GM19372 (cell line): ENCODE measurements at regions not wholly inside any gene's neighbourhood (a gene's known extent, or its start where the extent isn't known, plus 50 kb on each side); places are given as distances from the start of the nearest gene placed in this dataset.

Source experiments
- ATAC-seq: cut with Tn5 transposase; IDR thresholded peaks from one replicate; pipeline ENCODE4 v1.9.1; 2021; ENCODE audit warnings: mild to moderate bottlenecking, low read depth, moderate library complexity; ENCODE audit not compliant: unreplicated experiment

DNA sequence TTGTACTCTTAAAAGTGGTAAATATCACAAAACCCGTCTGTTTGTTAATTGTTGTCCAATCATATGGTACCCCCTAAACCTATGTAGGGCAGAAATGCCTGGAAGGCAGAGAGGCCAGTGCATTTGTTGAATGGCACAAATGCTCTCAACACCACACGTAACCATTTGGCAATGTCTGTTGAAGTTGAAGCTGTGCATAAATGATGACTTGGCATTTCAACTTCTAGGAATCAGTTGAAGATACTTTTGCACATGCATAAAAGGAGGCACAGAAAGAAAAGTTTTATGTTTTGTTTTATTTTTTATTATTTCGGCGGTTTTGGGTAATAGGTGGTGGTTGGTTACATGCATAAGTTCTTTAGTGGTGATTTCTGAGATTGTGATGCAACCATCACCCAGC, 246.6 kb downstream of the TAF11L14 start:
- no peak for ATAC-seq

DNA sequence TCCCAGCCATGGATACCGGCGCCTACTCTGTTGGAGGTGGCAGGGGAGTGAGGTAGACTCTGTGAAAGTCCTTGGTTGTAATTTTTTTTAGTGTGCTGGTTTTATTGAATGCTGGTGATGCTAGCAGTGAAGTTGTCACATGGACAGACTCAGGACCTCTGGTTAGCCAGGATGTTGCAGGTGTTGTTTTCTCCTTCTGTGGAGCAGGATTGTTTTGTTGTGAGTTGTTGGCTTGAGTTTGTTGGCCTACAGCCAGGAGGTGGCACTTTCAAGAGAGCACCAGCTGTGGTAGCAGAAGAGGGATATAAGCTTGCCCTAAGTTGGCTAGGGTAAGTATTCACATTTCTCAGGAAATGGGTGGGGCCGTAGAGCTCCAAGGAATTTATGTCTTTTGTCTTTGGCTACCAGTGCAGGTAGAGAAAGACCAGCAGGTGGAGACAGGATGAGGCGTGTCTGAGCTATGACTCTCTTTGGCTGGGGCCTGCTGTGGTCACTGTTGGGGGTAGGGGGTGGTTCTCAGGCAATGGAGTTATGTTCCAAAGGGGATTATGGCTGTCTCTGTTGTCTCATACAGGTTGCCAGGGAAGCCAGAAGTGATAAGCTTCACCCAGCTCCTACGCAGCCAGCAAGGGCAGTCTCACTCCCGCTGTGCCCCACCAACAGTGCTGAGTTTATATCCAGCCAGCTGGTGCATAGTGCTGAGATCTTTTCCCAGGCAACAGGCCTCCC, 248.7 kb downstream of the TAF11L14 start:
- no peak for ATAC-seq

DNA sequence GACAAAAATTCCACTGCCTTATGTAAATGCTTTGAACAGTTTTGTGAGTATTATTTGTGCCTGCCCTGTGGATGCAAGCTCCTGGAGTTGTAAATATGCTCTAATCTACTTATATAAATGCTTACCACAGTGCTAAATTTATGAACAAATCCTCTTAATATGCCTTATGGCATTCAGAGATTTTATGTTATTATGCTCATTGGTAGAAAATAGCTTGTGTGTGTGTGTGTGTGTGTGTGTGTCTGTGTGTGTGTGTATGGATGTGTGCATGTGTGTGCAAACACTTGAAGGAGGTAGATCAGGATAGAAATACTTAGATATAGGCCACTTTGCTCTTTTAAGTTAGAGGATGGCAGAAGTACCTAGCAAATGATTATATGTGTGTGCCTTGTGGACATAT, 253.9 kb downstream of the TAF11L14 start:
- ATAC-seq: no peak

DNA sequence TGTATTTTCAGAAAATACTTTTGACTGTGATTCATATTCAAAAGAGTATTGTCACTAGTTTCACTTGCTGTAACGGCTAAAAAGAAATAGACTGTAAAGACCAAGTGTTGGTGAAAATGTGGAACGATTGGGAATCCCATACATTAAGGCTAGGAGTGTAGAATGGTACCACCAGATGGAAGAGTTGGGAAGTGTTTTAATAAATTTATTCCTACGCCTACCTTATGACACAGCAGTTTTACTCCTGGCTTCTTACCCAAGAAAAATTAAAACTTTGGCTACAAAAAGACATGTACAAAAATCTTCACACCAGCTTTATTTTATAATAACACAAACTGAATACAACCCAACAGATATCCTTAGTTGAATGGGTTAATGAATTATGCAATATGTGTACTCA, 256.2 kb downstream of the TAF11L14 start:
- ATAC-seq: no peak

DNA sequence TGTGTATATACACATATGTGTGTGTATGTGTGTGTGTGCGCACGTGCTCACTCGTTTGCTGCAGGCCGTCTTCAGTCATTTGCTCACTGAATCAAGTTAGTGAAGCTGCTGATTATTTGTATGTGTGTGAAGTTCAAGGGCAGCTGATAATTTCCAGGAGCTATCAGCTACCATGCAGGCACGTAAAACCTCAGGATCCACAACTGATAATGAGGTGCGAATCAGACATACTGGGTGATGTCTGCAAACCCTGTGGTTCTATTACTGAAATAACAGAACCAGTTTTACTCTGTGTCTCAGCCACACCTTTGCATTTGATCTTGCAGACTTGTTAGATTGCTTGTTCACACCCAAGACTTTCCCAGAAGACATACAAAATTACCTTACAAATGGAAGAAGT, 257.6 kb downstream of the TAF11L14 start:
- ATAC-seq: no peak

- ATAC-seq: no peak
Observed at GRCh38 chr5:17893026-17893635, 258.9 kb downstream of the TAF11L14 start.

- ATAC-seq: no peak
Observed at GRCh38 chr5:17895288-17896033, 261.2 kb downstream of the TAF11L14 start.

GRCh38 chr5:17896605-17897004, 262.3 kb downstream of the TAF11L14 start:
- ATAC-seq: no peak

GRCh38 chr5:17897776-17898175, 263.5 kb downstream of the TAF11L14 start:
- ATAC-seq: no peak

GRCh38 chr5:17898766-17899165, 264.5 kb downstream of the TAF11L14 start:
- no peak for ATAC-seq

- no peak for ATAC-seq
Observed at GRCh38 chr5:17907094-17907493, 272.8 kb downstream of the TAF11L14 start.

DNA sequence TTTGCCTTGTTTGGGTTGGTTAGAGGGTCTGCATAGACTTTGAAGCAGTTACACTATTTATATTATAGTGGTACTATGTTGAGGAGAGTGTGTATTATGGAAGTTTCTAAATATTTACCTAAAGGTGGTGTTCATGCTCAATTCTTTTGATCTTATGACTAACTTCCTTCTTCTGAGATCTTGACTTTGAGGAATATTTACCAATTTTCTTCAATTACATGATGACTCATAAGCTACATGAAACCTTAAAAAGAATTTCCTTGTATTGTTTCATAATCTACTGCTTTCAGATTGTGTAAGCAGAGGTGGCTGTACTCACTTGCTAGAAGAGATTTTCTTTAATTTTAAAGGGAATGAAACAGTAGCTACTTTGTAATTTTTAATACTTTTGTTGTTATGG, 276.1 kb downstream of the TAF11L14 start:
- no peak for ATAC-seq

- no peak for ATAC-seq
Observed at GRCh38 chr5:17912794-17913193, 278.5 kb downstream of the TAF11L14 start.

DNA sequence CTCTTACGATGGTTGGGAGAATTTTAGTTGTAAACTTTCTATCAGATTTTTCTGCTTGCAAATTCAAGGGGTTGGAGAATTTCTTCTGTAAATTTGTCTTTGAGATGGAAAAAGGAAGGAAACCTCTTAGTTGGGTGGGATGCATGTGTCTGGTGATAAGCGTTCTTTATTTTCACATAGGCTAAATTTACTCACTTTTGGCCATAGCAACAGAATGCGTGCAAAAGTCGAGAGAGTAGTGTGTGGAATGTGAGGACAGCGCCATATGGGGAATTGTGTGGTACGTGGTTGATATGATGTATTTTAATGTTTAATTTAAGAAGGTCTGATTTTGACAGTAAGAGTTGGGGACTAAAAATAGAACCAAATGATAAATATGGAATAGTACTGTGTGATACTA, 282.2 kb downstream of the TAF11L14 start:
- ATAC-seq: no peak

- ATAC-seq: no peak
Observed at GRCh38 chr5:17917465-17917864, 283.2 kb downstream of the TAF11L14 start.

- no peak for ATAC-seq
Observed at GRCh38 chr5:17918373-17919104, 284.3 kb downstream of the TAF11L14 start.

GRCh38 chr5:17925276-17925675, 291.0 kb downstream of the TAF11L14 start:
- ATAC-seq: no peak

DNA sequence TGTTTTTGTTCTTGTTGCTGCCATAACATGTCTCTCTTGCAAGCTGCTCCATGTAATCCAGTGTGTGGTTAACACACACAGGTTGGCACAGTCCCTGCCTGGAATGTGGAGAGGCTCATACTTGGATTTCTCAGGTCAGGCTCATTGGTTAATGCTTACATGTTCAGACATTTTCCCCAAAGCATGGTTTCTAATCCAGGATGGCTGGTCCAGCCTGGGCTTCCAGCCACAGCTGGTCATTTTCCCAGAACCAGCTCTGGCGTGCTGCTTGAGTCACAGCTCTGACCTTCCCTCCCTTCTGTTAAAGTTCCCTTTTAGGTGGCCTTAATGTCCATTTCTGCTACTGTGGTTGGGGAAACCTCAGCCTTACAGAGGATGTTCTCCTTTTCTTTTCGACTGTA, 294.3 kb downstream of the TAF11L14 start:
- ATAC-seq: no peak

DNA sequence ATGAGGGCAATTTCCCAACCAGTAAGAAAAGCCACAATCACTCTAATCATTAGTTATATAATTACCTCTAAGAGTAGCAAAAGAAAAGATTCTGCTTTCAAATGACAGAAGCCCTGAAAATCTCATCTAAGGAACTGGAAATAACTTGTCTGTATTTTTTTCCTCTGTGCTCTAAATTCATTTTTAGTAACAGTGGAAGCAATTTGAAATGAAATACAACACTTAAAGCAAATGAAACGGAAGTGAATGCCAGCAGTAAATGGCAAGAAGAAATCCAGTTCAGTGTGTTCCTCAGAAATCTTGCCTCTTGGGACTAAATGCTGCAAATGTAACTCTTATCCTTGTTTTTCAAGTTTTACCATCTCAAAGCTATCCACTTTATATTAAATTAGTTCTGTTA, 294.9 kb downstream of the TAF11L14 start:
- ATAC-seq: no peak

- ATAC-seq: no peak
Observed at GRCh38 chr5:17930346-17930745, 296.1 kb downstream of the TAF11L14 start.

DNA sequence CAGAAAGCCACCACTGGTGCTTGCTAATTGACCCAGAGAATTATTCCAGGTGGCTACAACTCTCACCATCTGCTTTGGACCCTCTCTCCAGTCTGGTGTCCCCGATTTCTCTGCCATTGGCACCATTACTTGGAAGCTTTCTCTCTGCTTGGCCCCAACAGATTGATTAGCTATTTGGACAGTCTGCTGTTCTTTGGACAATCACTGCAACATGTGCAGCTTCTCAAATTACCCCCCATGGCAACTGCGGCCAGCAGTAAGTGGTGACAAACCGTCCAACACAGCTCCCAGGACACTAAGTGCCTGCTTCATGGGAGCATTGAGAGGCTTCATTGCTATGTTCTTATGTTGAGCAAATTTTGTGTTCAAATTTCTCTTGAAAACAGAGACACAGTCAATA, 309.8 kb downstream of the TAF11L14 start:
- no peak for ATAC-seq
